HepG2 (cell line): ENCODE measurements at regions not wholly inside any gene's neighbourhood (a gene's known extent, or its start where the extent isn't known, plus 50 kb on each side); places are given as distances from the start of the nearest gene placed in this dataset.

Experiments
- ATAC-seq: fragments of 200-7000 bp; cut with Tn5 transposase; 3 replicates; pipeline ENCODE4 v1.9.1; 2020; ENCODE audit warnings: mild to moderate bottlenecking, moderate library complexity
- BruUV-seq: library from RNA; stranded (reverse); fragments of 400-500 nt; replicated peaks from 2 replicates; lab custom pipeline; 2021; lab: Mats Ljungman, UMichigan
- CTCF ChIA-PET: fragments of 300-600 bp; formaldehyde crosslinking; extraction: SDS; loops from one replicate; lab custom pipeline; 2021; ENCODE audit warnings: low total read pairs, inconsistent platforms, low intra/inter-chr PET ratio; lab: Yijun Ruan, JAX
- POLR2A ChIA-PET: fragments of 350-600 bp; sonication (Branson Sonifier 250); formaldehyde crosslinking; loops from one replicate; lab custom pipeline; 2020; ENCODE audit warnings: antibody characterized with exemption, inconsistent platforms; lab: Yijun Ruan, JAX
- DNase-seq: peaks from one replicate; pipeline ENCODE4 v3.0.0-alpha.2; 2015; ENCODE audit warnings: low spot score
- FAIRE-seq: peaks from 3 replicates; lab custom pipeline; 2011; peaks lifted over from hg19 to GRCh38; lab: Jason Lieb, UNC
- H2AFZ ChIP-seq: one replicate; pipeline ENCODE4 v1.6.1; 2011; ENCODE audit warnings: low read length, inconsistent platforms
- H3K27ac ChIP-seq: fragments of 300-600 bp; 3 replicates; pipeline ENCODE4 v1.8.0; 2011; ENCODE audit warnings: mixed run types, mild to moderate bottlenecking, mixed read lengths, low read length, inconsistent platforms; ENCODE audit not compliant: insufficient read depth; ENCODE audit errors: extremely low read length
- H3K27me3 ChIP-seq, 2 experiments: fragments of 200-600 bp in 1 of 2; 2 replicates in 1 of 2; 3 replicates in 1 of 2; pipeline versions ENCODE4 v1.6.0 to v1.8.0; 2011; ENCODE audit warnings: low read length in 2 of 2, mild to moderate bottlenecking in 2 of 2, moderate library complexity in 2 of 2, inconsistent platforms in 1 of 2; ENCODE audit not compliant: insufficient read depth in 2 of 2, control insufficient read depth in 1 of 2
- H3K36me3 ChIP-seq, 2 experiments: fragments of 200-600 bp in 1 of 2; replicated peaks in 1 of 2; 2 replicates in 1 of 2; 3 replicates in 1 of 2; pipeline versions ENCODE4 v1.5.1 to v1.8.0; 2011; ENCODE audit warnings: low read length in 2 of 2, inconsistent platforms in 1 of 2; ENCODE audit not compliant: insufficient read depth in 2 of 2, control insufficient read depth in 1 of 2
- H3K4me1 ChIP-seq: 2 replicates; pipeline ENCODE4 v1.5.1; 2012; ENCODE audit warnings: low read length, inconsistent platforms; ENCODE audit not compliant: insufficient read depth
- H3K4me2 ChIP-seq: 2 replicates; pipeline ENCODE4 v1.6.0; 2011; ENCODE audit warnings: low read depth, low read length, inconsistent platforms
- H3K4me3 ChIP-seq, 3 experiments: fragments of 200-600 bp in 1 of 3; sonication (generic), shearing (Covaris generic) in 1 of 3; replicated peaks in 1 of 3; 2 replicates each; pipeline ENCODE4 v1.5.1; 2011 to 2016; ENCODE audit warnings: low read length in 3 of 3, inconsistent platforms in 2 of 3, low read depth in 2 of 3, mild to moderate bottlenecking in 2 of 3, control low read depth in 1 of 3, mixed read lengths in 1 of 3; ENCODE audit not compliant: insufficient read depth in 1 of 3
- H3K79me2 ChIP-seq: one replicate; pipeline ENCODE4 v1.6.1; 2011; ENCODE audit warnings: low read length, inconsistent platforms; ENCODE audit not compliant: insufficient read depth
- H3K9ac ChIP-seq: 2 replicates; pipeline ENCODE4 v1.6.0; 2011; ENCODE audit warnings: mild to moderate bottlenecking, low read depth, low read length, inconsistent platforms; ENCODE audit not compliant: insufficient read depth
- H3K9me3 ChIP-seq: 2 replicates; pipeline ENCODE4 v1.5.1; 2012; ENCODE audit warnings: mild to moderate bottlenecking, low read length
- H4K20me1 ChIP-seq: 2 replicates; pipeline ENCODE4 v1.6.0; 2011; ENCODE audit warnings: inconsistent platforms, mild to moderate bottlenecking, low read length, moderate library complexity; ENCODE audit not compliant: insufficient read depth
- EP300 ChIP-seq, 3 experiments: sonication (generic) in 1 of 3; formaldehyde crosslinking in 1 of 3; IDR thresholded peaks; 2 replicates each; pipeline versions ENCODE4 v1.5.1 to v1.6.1; 2011 to 2020; ENCODE audit warnings: low read depth in 2 of 3, low read length in 2 of 3, borderline replicate concordance in 1 of 3, improper control_type of control experiment in 1 of 3, mild to moderate bottlenecking in 1 of 3, missing genetic modification reagents in 1 of 3, moderate library complexity in 1 of 3
- GZF1 ChIP-seq: sonication (generic); formaldehyde crosslinking; IDR thresholded peaks from 2 replicates; pipeline ENCODE4 v1.5.1; 2020; ENCODE audit warnings: mild to moderate bottlenecking, missing genetic modification reagents
- HCFC1 ChIP-seq: fragments of 150-350 bp; IDR thresholded peaks from 2 replicates; pipeline ENCODE4 v1.6.1; 2014; ENCODE audit warnings: low read depth, low read length
- MTA3 ChIP-seq: sonication (generic); formaldehyde crosslinking; IDR thresholded peaks from 2 replicates; pipeline ENCODE4 v1.4.0; 2020; ENCODE audit warnings: missing genetic modification reagents
- PCBP2 ChIP-seq: fragments of 200-400 bp; formaldehyde crosslinking; optimal IDR thresholded peaks from 2 replicates; pipeline ENCODE3; 2018; ENCODE audit warnings: low read length, low read depth; ENCODE audit not compliant: poor library complexity, severe bottlenecking
- RNF219 ChIP-seq: sonication (generic); formaldehyde crosslinking; IDR thresholded peaks from 2 replicates; pipeline ENCODE4 v1.5.0; 2020; ENCODE audit warnings: mild to moderate bottlenecking, missing genetic modification reagents
- SIX4 ChIP-seq: sonication (generic); formaldehyde crosslinking; IDR thresholded peaks from 2 replicates; pipeline ENCODE4 v1.4.0; 2020; ENCODE audit warnings: missing genetic modification reagents
- SNAPC4 ChIP-seq: sonication (generic); formaldehyde crosslinking; IDR thresholded peaks from 2 replicates; pipeline ENCODE4 v1.4.0; 2020; ENCODE audit warnings: mild to moderate bottlenecking, missing genetic modification reagents
- ZNF10 ChIP-seq: sonication (generic); formaldehyde crosslinking; IDR thresholded peaks from 2 replicates; pipeline ENCODE4 v1.4.0; 2020; ENCODE audit warnings: mild to moderate bottlenecking, low read depth, missing genetic modification reagents, borderline replicate concordance
- ZNF646 ChIP-seq: sonication (generic); formaldehyde crosslinking; IDR thresholded peaks from 2 replicates; pipeline ENCODE4 v1.9.0; 2021; ENCODE audit warnings: mild to moderate bottlenecking, missing genetic modification reagents
- in situ Hi-C: cut with HindIII; loops from 2 replicates; pipeline ENCODE4 v1.10.0; 2017; ENCODE audit warnings: low pct_unique_long_range_greater_than_20kb; ENCODE audit not compliant: extremely low pct_ligation_motif_present
- intact Hi-C: fragments of 100-400 bp; cut with micrococcal nuclease; formaldehyde crosslinking; loops from one replicate; pipeline ENCODE4 v1.10.0; 2022; ENCODE audit not compliant: unreplicated experiment

GRCh38 chr4:129248621-129249020 lies 152.7 kb downstream of the C4orf33 start (continued):
- no peak for TF ChIP-seq PCBP2

- Histone ChIP-seq H3K9me3 (no peaks in the 10 kb centered on the region), H3K27me3 (no peaks in the 10 kb centered on the region), H2AFZ (no peak overlapping the region), H3K79me2 (no peaks in the 10 kb centered on the region), H4K20me1 (no peaks in the 10 kb centered on the region), H3K4me2 (no peak overlapping the region), H3K27ac (no peak overlapping the region), H3K4me1 (no peaks in the 10 kb centered on the region), H3K9ac (no peak overlapping the region), H3K36me3 (no peaks in the 10 kb centered on the region), H3K4me3 (no peak overlapping the region)
- in situ Hi-C loops: no loop called here
- FAIRE-seq: no peak
- intact Hi-C loops: no loop called here
- DNase-seq: no peak
- CTCF ChIA-PET: no interaction called here
- no peak for ATAC-seq
- POLR2A ChIA-PET: no interaction called here
- BruUV-seq: no TSS peak
- TF ChIP-seq EP300 (IDR thresholded peaks at IDR 0.05; ENCODE audit: low read depth in 2 of 2, low read length in 2 of 2): no peak
- TF ChIP-seq EP300 (CRISPR knock-in tag; IDR thresholded peaks at IDR 0.05; ENCODE audit: borderline replicate concordance): no peak
- TF ChIP-seq ZNF646: no peak
- TF ChIP-seq SIX4: no peak
- no peak for TF ChIP-seq HCFC1
- no peak for TF ChIP-seq MTA3 (CRISPR knock-in tag)
- no peak for TF ChIP-seq ZNF10 (CRISPR knock-in tag)
- no peak for TF ChIP-seq RNF219
- TF ChIP-seq GZF1: no peak
- no peak for TF ChIP-seq SNAPC4
These were observed 158.2 kb downstream of the C4orf33 start for GRCh38 chr4:129254126-129254525.
